PC-3 (cell line): ENCODE measurements at regions not wholly inside any gene's neighbourhood (a gene's known extent, or its start where the extent isn't known, plus 50 kb on each side); places are given as distances from the start of the nearest gene placed in this dataset.

ENCODE experiments used
- ATAC-seq: fragments of 200-7000 bp; cut with Tn5 transposase; 2 replicates; pipeline ENCODE4 v1.9.1; 2020; ENCODE audit warnings: mild to moderate bottlenecking, moderate library complexity
- BruUV-seq: library from RNA; stranded (reverse); fragments of 400-500 nt; replicated peaks from 2 replicates; lab custom pipeline; 2021; lab: Mats Ljungman, UMichigan
- CTCF ChIA-PET: fragments of 300-600 bp; sonication (Branson Sonifier 250); formaldehyde crosslinking; loops from one replicate; lab custom pipeline; 2022; ENCODE audit warnings: antibody characterized with exemption; lab: Charles Lee
- POLR2A ChIA-PET: fragments of 300-600 bp; sonication (Branson Sonifier 250); formaldehyde crosslinking; loops from one replicate; lab custom pipeline; 2022; ENCODE audit warnings: antibody characterized with exemption; ENCODE audit not compliant: unreplicated experiment; lab: Charles Lee
- DNase-seq: peaks from one replicate; pipeline ENCODE4 v3.0.0-alpha.2; 2015
- H2AFZ ChIP-seq: fragments of 300-600 bp; sonication (generic); 2 replicates; pipeline ENCODE4 v1.6.0; 2016; ENCODE audit warnings: antibody characterized with exemption, low read length
- H3F3A ChIP-seq: fragments of 300-600 bp; sonication (generic); one replicate; pipeline ENCODE4 v1.6.0; 2017; ENCODE audit warnings: antibody characterized with exemption, low read length, control low read depth, mild to moderate bottlenecking; ENCODE audit not compliant: unreplicated experiment
- H3K27ac ChIP-seq: fragments of 300-600 bp; sonication (generic); 2 replicates; pipeline ENCODE4 v1.5.1; 2016; ENCODE audit warnings: mild to moderate bottlenecking, low read length
- H3K27me3 ChIP-seq: fragments of 300-600 bp; sonication (generic); 2 replicates; pipeline ENCODE4 v1.6.1; 2016; ENCODE audit warnings: low read length, mixed read lengths
- H3K36me3 ChIP-seq: fragments of 300-600 bp; sonication (generic); 2 replicates; pipeline ENCODE4 v1.6.1; 2016; ENCODE audit warnings: low read depth, mixed run types, low read length, mixed read lengths
- H3K4me1 ChIP-seq: fragments of 300-600 bp; sonication (generic); 2 replicates; pipeline ENCODE4 v1.5.1; 2016; ENCODE audit warnings: low read length; ENCODE audit not compliant: insufficient read depth
- H3K4me2 ChIP-seq: fragments of 300-600 bp; sonication (generic); 2 replicates; pipeline ENCODE4 v1.6.0; 2016; ENCODE audit warnings: low read length
- H3K4me3 ChIP-seq: fragments of 300-600 bp; sonication (generic); 2 replicates; pipeline ENCODE4 v1.5.1; 2016; ENCODE audit warnings: mild to moderate bottlenecking, low read length, mixed read lengths
- H3K79me2 ChIP-seq: fragments of 300-600 bp; sonication (generic); 2 replicates; pipeline ENCODE4 v1.6.1; 2017; ENCODE audit warnings: low read length, mixed read lengths
- H3K9ac ChIP-seq: fragments of 300-600 bp; sonication (generic); 2 replicates; pipeline ENCODE4 v1.6.0; 2016; ENCODE audit warnings: mild to moderate bottlenecking, low read length
- H3K9me2 ChIP-seq: fragments of 300-600 bp; sonication (generic); replicated peaks from 2 replicates; pipeline ENCODE4 v1.6.1; 2016; ENCODE audit warnings: mixed run types, low read length, mixed read lengths
- H3K9me3 ChIP-seq: fragments of 300-600 bp; sonication (generic); 2 replicates; pipeline ENCODE4 v1.6.1; 2016; ENCODE audit warnings: low read length, mixed read lengths
- H4K20me1 ChIP-seq: fragments of 300-600 bp; sonication (generic); 2 replicates; pipeline ENCODE4 v1.6.1; 2016; ENCODE audit warnings: low read length, mixed read lengths
- EZH2 ChIP-seq: fragments of 300-600 bp; sonication (generic); IDR thresholded peaks from one replicate; pipeline ENCODE4 v1.6.1; 2017; ENCODE audit warnings: antibody characterized with exemption, mild to moderate bottlenecking, low read length; ENCODE audit not compliant: unreplicated experiment
- EZH2phosphoT487 ChIP-seq: fragments of 300-600 bp; sonication (generic); IDR thresholded peaks from 2 replicates; pipeline ENCODE4 v1.6.1; 2018; ENCODE audit warnings: mild to moderate bottlenecking, antibody characterized with exemption, low read length, borderline replicate concordance
- intact Hi-C: fragments of 100-400 bp; cut with micrococcal nuclease; formaldehyde crosslinking; loops from 2 replicates; pipeline ENCODE4 v1.9.0; 2023
- TF ChIP-seq, protein P1 (sequence below): fragments of 300-600 bp; sonication (generic); conservative IDR thresholded peaks from 2 replicates; pipeline ENCODE4 v1.5.1; 2017; ENCODE audit warnings: antibody characterized with exemption, low read depth, mild to moderate bottlenecking, low read length

DNA sequence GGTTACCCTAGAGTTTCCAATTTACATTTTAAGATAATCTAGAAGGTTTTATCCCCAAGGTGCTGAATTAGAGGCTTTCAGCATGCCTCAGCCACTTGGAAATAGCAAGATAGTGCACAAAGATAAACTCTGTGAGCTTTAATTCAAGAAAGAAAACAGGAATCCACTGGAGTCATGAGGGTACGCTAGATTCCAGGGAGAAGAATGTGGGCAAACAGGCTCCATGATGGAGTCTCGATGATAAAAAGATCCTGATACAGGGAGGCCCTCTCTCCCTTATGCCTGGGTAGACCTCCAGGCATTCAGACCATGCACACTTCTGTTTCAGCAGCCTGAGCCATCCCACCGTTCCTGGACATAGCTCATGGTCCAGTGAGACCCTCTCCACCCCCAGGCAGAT lies 344.6 kb upstream of the LCORL start:
- no peak overlapping the region for H2AFZ ChIP-seq
- H3K4me1 ChIP-seq = no peaks in the 10 kb centered on the region
- TF ChIP-seq EZH2 = no peak
- TF ChIP-seq, protein P1, sequence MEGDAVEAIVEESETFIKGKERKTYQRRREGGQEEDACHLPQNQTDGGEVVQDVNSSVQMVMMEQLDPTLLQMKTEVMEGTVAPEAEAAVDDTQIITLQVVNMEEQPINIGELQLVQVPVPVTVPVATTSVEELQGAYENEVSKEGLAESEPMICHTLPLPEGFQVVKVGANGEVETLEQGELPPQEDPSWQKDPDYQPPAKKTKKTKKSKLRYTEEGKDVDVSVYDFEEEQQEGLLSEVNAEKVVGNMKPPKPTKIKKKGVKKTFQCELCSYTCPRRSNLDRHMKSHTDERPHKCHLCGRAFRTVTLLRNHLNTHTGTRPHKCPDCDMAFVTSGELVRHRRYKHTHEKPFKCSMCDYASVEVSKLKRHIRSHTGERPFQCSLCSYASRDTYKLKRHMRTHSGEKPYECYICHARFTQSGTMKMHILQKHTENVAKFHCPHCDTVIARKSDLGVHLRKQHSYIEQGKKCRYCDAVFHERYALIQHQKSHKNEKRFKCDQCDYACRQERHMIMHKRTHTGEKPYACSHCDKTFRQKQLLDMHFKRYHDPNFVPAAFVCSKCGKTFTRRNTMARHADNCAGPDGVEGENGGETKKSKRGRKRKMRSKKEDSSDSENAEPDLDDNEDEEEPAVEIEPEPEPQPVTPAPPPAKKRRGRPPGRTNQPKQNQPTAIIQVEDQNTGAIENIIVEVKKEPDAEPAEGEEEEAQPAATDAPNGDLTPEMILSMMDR = no peak
- TF ChIP-seq EZH2phosphoT487 = no peak
- H3K27me3 ChIP-seq = no peaks in the 10 kb centered on the region
- no peak overlapping the region for H3K27ac ChIP-seq
- no peak overlapping the region for H3K4me2 ChIP-seq
- no peak for ATAC-seq
- no peak overlapping the region for H3K4me3 ChIP-seq
- intact Hi-C loops = loop anchor here (5.0 kb wide), 1 partner anchor 434 kb away; no protein-coding TSS in a partner anchor
- no peaks in the 10 kb centered on the region for H3K9me2 ChIP-seq
- BruUV-seq = no TSS peak
- H3K79me2 ChIP-seq = no peaks in the 10 kb centered on the region
- POLR2A ChIA-PET = no interaction called here
- H3K36me3 ChIP-seq = no peaks in the 10 kb centered on the region
- no peak overlapping the region for H3K9ac ChIP-seq
- no peak for DNase-seq
- no peaks in the 10 kb centered on the region for H4K20me1 ChIP-seq
- no peaks in the 10 kb centered on the region for H3K9me3 ChIP-seq
- CTCF ChIA-PET = no interaction called here
- no peaks in the 10 kb centered on the region for H3F3A ChIP-seq

DNA sequence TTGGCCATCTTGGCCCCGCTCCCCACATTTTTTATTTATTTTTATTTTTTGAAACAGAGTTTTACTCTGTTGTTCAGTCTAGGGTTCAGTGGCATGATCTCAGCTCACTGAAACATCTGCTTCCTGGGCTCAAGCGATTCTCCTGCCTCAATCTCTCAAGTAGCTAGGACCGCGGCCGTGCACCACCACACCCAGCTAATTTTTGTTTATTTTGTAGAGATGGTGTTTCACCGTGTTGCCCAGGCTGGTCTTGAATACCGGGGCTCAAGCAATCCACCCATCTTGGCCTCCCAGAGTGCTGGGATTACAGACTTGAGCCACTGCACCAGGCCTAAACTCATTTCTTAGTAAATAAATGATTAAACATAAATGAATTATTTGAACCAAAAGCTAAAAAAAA lies 322.0 kb upstream of the LCORL start:
- CTCF ChIA-PET = no interaction called here
- ATAC-seq = no peak

DNA sequence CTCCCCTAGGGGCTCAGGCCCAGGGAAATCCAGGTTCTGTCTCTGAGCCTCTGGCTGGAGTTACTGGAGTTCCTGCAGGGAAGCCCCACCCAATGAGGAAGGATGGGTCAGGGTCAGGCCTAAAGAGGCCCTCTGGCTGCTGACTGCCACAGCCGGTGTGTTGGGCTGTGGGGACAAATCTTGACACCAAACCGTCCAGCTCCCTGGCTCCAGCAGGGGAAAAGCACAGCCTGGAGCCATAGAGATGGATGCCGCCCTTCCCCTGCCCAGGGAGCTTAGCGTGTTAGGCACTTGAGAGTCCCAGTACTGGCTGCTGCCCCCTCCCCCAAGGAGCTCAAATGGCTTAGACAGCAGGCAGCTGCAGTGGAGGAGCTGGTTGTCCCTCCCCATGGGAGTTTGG lies 321.3 kb upstream of the LCORL start:
- ATAC-seq = no peak
- no peak for TF ChIP-seq EZH2phosphoT487
- TF ChIP-seq, protein P1 = no peak
- no peak for TF ChIP-seq EZH2
- Histone ChIP-seq H3K4me2 (no peak overlapping the region), H3K27ac (no peak overlapping the region), H3K36me3 (no peaks in the 10 kb centered on the region), H3K9me3 (no peaks in the 10 kb centered on the region), H3K9me2 (no peaks in the 10 kb centered on the region), H3K4me1 (no peaks in the 10 kb centered on the region), H2AFZ (no peak overlapping the region), H4K20me1 (no peaks in the 10 kb centered on the region), H3K79me2 (no peaks in the 10 kb centered on the region), H3K27me3 (no peaks in the 10 kb centered on the region), H3F3A (no peaks in the 10 kb centered on the region), H3K4me3 (no peak overlapping the region), H3K9ac (no peak overlapping the region)
- no peak for DNase-seq
- no TSS peak for BruUV-seq
- ChIA-PET POLR2A (no interaction called here), CTCF (no interaction called here)
- intact Hi-C loops = no loop called here

More for the DNA sequence above, 322.0 kb upstream of the LCORL start:
- no peaks in the 10 kb centered on the region for H3K9me3 ChIP-seq
- no peak overlapping the region for H3K9ac ChIP-seq
- no peak overlapping the region for H2AFZ ChIP-seq
- H3K27me3 ChIP-seq = no peaks in the 10 kb centered on the region
- no peaks in the 10 kb centered on the region for H3K9me2 ChIP-seq
- no peaks in the 10 kb centered on the region for H3F3A ChIP-seq
- BruUV-seq = no TSS peak
- POLR2A ChIA-PET = no interaction called here
- no peaks in the 10 kb centered on the region for H3K36me3 ChIP-seq
- no peak overlapping the region for H3K27ac ChIP-seq
- no peak overlapping the region for H3K4me3 ChIP-seq
- TF ChIP-seq, protein P1 = no peak
- TF ChIP-seq EZH2 = no peak
- TF ChIP-seq EZH2phosphoT487 = no peak
- intact Hi-C loops = no loop called here
- no peak for DNase-seq
- H3K79me2 ChIP-seq = no peaks in the 10 kb centered on the region
- H4K20me1 ChIP-seq = no peaks in the 10 kb centered on the region
- no peaks in the 10 kb centered on the region for H3K4me1 ChIP-seq
- H3K4me2 ChIP-seq = no peak overlapping the region
